ENCODE measurements at regions not wholly inside any gene's neighbourhood (a gene's known extent, or its start where the extent isn't known, plus 50 kb on each side); places are given as distances from the start of the nearest gene placed in this dataset.

DNA sequence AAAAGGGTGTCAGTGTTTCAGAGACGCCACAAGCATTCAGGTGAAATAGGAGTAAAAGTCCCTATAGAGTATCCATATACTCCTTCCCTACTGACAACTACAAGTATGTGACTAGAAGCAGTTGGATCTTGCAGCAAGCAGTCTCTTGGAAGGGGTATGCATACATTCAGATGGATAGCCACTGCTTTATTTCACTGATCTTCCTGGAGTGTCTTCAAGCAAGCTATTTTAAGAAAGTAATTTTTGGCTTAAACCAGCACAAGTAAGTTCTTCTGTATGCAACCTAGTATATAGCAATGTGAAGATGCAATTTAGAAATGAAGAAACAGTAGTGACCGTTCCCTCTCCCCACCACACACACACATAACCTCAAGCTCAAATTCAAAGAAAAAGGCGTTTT, 446.8 kb upstream of the CDH18 start:
- TF ChIP-seq CREB1 (IDR thresholded peaks at IDR 0.05; ENCODE audit: low read depth) (no peak), CEBPB (IDR thresholded peaks at IDR 0.05) (no peak), EGR1 (IDR thresholded peaks at IDR 0.05) (no peak), YY1 (IDR thresholded peaks at IDR 0.05; ENCODE audit: low read depth) (no peak), EP300 (IDR thresholded peaks at IDR 0.05; ENCODE audit: borderline replicate concordance) (no peak)
- TF ChIP-seq, protein P1, sequence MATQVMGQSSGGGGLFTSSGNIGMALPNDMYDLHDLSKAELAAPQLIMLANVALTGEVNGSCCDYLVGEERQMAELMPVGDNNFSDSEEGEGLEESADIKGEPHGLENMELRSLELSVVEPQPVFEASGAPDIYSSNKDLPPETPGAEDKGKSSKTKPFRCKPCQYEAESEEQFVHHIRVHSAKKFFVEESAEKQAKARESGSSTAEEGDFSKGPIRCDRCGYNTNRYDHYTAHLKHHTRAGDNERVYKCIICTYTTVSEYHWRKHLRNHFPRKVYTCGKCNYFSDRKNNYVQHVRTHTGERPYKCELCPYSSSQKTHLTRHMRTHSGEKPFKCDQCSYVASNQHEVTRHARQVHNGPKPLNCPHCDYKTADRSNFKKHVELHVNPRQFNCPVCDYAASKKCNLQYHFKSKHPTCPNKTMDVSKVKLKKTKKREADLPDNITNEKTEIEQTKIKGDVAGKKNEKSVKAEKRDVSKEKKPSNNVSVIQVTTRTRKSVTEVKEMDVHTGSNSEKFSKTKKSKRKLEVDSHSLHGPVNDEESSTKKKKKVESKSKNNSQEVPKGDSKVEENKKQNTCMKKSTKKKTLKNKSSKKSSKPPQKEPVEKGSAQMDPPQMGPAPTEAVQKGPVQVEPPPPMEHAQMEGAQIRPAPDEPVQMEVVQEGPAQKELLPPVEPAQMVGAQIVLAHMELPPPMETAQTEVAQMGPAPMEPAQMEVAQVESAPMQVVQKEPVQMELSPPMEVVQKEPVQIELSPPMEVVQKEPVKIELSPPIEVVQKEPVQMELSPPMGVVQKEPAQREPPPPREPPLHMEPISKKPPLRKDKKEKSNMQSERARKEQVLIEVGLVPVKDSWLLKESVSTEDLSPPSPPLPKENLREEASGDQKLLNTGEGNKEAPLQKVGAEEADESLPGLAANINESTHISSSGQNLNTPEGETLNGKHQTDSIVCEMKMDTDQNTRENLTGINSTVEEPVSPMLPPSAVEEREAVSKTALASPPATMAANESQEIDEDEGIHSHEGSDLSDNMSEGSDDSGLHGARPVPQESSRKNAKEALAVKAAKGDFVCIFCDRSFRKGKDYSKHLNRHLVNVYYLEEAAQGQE (IDR thresholded peaks at IDR 0.05; ENCODE audit: low read depth): no peak

DNA sequence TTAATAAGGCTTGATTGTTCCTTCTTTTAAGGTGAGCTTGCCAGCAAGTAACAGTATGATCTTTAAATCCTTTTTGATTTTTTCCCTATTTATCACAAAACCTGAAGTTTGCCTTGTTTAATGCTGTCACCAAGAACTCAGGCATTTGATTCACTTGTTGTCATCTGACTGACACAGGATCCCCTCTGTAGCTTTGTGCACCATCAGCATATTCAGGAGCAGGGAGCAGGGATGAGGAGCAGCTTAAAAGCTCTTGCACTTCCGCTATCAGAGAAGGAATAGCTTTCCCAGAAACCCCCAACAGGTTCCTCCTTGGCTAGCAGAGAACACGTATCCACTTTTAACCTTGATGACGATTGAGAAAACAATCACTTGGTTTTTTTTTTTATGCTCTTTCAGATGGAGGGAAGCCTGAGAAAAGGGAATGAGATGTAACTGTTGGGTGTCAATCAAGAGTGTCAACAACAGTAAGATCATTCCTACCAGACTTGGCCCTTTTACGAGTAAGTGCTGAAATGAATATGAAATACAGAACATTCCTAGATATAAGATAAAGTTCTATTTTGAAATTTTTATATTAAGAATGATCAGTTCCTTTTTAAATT, 433.1 kb upstream of the CDH18 start:
- TF ChIP-seq YY1 (IDR thresholded peaks at IDR 0.05; ENCODE audit: low read depth) (no peak), EGR1 (IDR thresholded peaks at IDR 0.05) (no peak), EP300 (IDR thresholded peaks at IDR 0.05; ENCODE audit: borderline replicate concordance) (no peak), TAF1 (IDR thresholded peaks at IDR 0.05; ENCODE audit: low read depth) (no peak), CREB1 (IDR thresholded peaks at IDR 0.05; ENCODE audit: low read depth) (no peak), RAD21 (IDR thresholded peaks at IDR 0.05; ENCODE audit: low read depth) (no peak), ZBTB7A (IDR thresholded peaks at IDR 0.05; ENCODE audit: low read depth) (no peak), CEBPB (IDR thresholded peaks at IDR 0.05) (no peak), TEAD4 (IDR thresholded peaks at IDR 0.05) (no peak), NFIC (IDR thresholded peaks at IDR 0.05) (no peak), TCF12 (IDR thresholded peaks at IDR 0.05; ENCODE audit: low read depth) (no peak), FOXM1 (IDR thresholded peaks at IDR 0.05; ENCODE audit: borderline replicate concordance, low read depth) (no peak)
- TF ChIP-seq, protein P2, sequence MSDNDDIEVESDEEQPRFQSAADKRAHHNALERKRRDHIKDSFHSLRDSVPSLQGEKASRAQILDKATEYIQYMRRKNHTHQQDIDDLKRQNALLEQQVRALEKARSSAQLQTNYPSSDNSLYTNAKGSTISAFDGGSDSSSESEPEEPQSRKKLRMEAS (IDR thresholded peaks at IDR 0.05): no peak
- TF ChIP-seq, protein P1 (IDR thresholded peaks at IDR 0.05; ENCODE audit: low read depth): no peak
- TF ChIP-seq, protein P3, sequence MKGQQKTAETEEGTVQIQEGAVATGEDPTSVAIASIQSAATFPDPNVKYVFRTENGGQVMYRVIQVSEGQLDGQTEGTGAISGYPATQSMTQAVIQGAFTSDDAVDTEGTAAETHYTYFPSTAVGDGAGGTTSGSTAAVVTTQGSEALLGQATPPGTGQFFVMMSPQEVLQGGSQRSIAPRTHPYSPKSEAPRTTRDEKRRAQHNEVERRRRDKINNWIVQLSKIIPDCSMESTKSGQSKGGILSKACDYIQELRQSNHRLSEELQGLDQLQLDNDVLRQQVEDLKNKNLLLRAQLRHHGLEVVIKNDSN (IDR thresholded peaks at IDR 0.05): no peak

Measured in Ishikawa (cell line).